ENCODE measurements at regions not wholly inside any gene's neighbourhood (a gene's known extent, or its start where the extent isn't known, plus 50 kb on each side); places are given as distances from the start of the nearest gene placed in this dataset.

DNA sequence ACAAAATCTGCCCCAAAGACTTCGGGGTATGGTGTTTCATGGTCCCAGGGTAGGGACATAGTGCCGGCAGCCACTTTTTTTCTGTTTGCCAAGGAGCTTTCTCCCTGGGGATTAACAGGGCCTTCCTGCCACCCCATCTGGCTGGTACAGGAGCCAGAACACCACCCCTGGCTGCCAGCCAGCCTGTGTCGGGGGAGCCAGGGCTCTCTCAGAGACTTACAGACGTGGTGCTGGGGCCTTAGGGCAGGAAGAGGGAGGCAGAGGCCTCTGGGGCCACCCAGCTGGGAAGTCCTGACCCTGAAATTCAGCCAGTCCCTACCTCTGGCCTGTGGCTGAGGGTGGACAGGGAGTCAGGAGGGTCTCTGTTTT is 52.4 kb upstream of the CDON start (continued):
- TF ChIP-seq, protein P1, sequence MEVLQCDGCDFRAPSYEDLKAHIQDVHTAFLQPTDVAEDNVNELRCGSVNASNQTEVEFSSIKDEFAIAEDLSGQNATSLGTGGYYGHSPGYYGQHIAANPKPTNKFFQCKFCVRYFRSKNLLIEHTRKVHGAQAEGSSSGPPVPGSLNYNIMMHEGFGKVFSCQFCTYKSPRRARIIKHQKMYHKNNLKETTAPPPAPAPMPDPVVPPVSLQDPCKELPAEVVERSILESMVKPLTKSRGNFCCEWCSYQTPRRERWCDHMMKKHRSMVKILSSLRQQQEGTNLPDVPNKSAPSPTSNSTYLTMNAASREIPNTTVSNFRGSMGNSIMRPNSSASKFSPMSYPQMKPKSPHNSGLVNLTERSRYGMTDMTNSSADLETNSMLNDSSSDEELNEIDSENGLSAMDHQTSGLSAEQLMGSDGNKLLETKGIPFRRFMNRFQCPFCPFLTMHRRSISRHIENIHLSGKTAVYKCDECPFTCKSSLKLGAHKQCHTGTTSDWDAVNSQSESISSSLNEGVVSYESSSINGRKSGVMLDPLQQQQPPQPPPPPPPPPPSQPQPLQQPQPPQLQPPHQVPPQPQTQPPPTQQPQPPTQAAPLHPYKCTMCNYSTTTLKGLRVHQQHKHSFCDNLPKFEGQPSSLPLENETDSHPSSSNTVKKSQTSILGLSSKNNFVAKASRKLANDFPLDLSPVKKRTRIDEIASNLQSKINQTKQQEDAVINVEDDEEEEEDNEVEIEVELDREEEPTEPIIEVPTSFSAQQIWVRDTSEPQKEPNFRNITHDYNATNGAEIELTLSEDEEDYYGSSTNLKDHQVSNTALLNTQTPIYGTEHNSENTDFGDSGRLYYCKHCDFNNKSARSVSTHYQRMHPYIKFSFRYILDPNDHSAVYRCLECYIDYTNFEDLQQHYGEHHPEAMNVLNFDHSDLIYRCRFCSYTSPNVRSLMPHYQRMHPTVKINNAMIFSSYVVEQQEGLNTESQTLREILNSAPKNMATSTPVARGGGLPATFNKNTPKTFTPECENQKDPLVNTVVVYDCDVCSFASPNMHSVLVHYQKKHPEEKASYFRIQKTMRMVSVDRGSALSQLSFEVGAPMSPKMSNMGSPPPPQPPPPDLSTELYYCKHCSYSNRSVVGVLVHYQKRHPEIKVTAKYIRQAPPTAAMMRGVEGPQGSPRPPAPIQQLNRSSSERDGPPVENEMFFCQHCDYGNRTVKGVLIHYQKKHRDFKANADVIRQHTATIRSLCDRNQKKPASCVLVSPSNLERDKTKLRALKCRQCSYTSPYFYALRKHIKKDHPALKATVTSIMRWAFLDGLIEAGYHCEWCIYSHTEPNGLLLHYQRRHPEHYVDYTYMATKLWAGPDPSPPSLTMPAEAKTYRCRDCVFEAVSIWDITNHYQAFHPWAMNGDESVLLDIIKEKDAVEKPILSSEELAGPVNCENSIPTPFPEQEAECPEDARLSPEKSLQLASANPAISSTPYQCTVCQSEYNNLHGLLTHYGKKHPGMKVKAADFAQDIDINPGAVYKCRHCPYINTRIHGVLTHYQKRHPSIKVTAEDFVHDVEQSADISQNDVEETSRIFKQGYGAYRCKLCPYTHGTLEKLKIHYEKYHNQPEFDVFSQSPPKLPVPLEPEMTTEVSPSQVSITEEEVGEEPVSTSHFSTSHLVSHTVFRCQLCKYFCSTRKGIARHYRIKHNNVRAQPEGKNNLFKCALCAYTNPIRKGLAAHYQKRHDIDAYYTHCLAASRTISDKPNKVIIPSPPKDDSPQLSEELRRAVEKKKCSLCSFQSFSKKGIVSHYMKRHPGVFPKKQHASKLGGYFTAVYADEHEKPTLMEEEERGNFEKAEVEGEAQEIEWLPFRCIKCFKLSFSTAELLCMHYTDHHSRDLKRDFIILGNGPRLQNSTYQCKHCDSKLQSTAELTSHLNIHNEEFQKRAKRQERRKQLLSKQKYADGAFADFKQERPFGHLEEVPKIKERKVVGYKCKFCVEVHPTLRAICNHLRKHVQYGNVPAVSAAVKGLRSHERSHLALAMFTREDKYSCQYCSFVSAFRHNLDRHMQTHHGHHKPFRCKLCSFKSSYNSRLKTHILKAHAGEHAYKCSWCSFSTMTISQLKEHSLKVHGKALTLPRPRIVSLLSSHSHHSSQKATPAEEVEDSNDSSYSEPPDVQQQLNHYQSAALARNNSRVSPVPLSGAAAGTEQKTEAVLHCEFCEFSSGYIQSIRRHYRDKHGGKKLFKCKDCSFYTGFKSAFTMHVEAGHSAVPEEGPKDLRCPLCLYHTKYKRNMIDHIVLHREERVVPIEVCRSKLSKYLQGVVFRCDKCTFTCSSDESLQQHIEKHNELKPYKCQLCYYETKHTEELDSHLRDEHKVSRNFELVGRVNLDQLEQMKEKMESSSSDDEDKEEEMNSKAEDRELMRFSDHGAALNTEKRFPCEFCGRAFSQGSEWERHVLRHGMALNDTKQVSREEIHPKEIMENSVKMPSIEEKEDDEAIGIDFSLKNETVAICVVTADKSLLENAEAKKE (CRISPR knock-in tag; IDR thresholded peaks at IDR 0.05): no peak
- no peak for TF ChIP-seq ZNF114 (CRISPR knock-in tag; IDR thresholded peaks at IDR 0.05)
- TF ChIP-seq JUNB (IDR thresholded peaks at IDR 0.05; ENCODE audit: unreplicated experiment): no peak
- TF ChIP-seq EZH2phosphoT487 (IDR thresholded peaks at IDR 0.05; ENCODE audit: unreplicated experiment): no peak
- no peak for TF ChIP-seq EZH2 (IDR thresholded peaks at IDR 0.05; ENCODE audit: low read depth, unreplicated experiment)
- TF ChIP-seq NANOG (IDR thresholded peaks at IDR 0.05; ENCODE audit: borderline replicate concordance): no peak

DNA sequence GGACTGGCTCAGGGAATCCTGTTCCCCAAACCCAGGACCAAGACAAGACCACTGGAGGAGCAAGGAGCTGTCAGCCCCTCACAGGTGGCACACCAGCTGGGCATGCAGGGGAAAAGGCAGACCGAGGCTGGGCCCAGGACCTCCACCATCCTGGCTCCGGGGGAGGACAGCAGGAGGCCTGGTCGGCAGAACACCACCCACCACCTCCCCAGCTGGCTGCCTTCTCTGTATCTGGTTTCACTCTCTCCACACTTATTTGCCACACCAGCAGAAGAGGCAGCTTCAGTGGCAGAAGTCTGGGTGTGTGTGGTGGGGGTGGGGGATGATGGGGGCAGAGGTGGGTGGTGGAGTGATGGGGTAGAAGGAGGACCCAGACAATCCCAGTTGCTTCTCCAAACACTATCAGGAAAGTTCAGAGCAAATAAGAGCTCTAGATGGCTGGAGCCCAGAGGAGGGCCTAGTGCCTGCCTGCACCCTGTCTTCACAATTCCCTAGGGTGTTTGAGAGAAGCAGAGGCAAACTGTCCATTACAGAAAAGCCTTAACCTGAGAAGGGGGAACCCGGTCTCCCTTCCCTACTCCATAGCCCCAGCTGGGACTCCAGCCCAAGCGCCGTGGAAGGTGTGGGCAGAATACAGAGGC is 51.9 kb upstream of the CDON start:
- Histone ChIP-seq H3K27ac (ENCODE audit: low read depth) (no peak overlapping the region), H3K79me2 (replicated peaks; ENCODE audit: insufficient read depth) (no peaks in the 10 kb centered on the region), H3K4me3 (no peak overlapping the region), H2AFZ (no peak overlapping the region), H3K4me1 (ENCODE audit: insufficient read depth) (peaks cover 3% of the 10 kb centered on the region; the same call in 1 of the 2 replicates), H3K27me3 (ENCODE audit: insufficient read depth) (no peaks in the 10 kb centered on the region), H3K4me2 (no peak overlapping the region), H3F3A (replicated peaks; ENCODE audit: low read depth) (no peaks in the 10 kb centered on the region), H3K9me2 (ENCODE audit: insufficient read depth) (no peaks in the 10 kb centered on the region), H4K20me1 (replicated peaks; ENCODE audit: insufficient read depth) (no peaks in the 10 kb centered on the region), H3K36me3 (ENCODE audit: insufficient read depth) (no peaks in the 10 kb centered on the region)
- Mint-ChIP-seq H3K27ac (no peak overlapping the region), H3K4me3 (no peak overlapping the region), H3K36me3 (ENCODE audit: low read depth) (no peaks in the 10 kb centered on the region), H3K27me3 (ENCODE audit: insufficient read depth, low read depth, poor library complexity) (peaks cover 13% of the 10 kb centered on the region), H3K4me1 (peaks cover 12% of the 10 kb centered on the region), H3K9me3 (no peaks in the 10 kb centered on the region)
- no peak for DNase-seq (ENCODE audit: low spot score)
- ATAC-seq: no peak
- TF ChIP-seq POLR2AphosphoS5 (IDR thresholded peaks at IDR 0.05; ENCODE audit: low read depth): no peak
- TF ChIP-seq JUNB (IDR thresholded peaks at IDR 0.05; ENCODE audit: unreplicated experiment): no peak
